Astrocyte (in vitro differentiated cells and primary cell): ENCODE measurements at regions not wholly inside any gene's neighbourhood (a gene's known extent, or its start where the extent isn't known, plus 50 kb on each side); places are given as distances from the start of the nearest gene placed in this dataset.

ENCODE experiments used
- EZH2 ChIP-seq: IDR thresholded peaks from 2 replicates; pipeline ENCODE4 v1.6.1; 2012; ENCODE audit warnings: mild to moderate bottlenecking, low read length, inconsistent platforms; ENCODE audit not compliant: insufficient read depth
- TF ChIP-seq, protein P1 (sequence below): IDR thresholded peaks from 2 replicates; pipeline ENCODE4 v1.5.1; 2011; ENCODE audit warnings: low read depth, mild to moderate bottlenecking, inconsistent platforms, low read length, moderate library complexity; ENCODE audit not compliant: insufficient read depth

DNA sequence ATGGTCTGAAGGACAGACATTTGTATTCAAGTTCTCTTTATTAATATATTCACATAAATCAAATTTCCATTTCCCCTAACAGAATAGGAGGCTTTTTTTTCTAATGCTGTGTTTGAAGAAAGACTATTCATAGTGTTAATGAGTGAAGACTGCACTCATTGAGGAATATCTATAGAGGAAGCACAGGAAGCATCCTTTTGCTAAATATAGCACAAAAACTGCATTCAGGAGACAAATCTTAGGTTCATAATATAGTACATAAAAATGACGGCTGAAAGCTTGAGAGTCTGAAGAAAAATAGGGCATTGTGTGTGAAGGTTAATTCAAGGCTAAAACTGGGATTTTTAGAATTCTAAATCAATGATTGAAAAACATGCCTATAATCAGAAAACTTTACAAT lies 50.4 kb upstream of the ANKRD50 start:
- TF ChIP-seq, protein P1, sequence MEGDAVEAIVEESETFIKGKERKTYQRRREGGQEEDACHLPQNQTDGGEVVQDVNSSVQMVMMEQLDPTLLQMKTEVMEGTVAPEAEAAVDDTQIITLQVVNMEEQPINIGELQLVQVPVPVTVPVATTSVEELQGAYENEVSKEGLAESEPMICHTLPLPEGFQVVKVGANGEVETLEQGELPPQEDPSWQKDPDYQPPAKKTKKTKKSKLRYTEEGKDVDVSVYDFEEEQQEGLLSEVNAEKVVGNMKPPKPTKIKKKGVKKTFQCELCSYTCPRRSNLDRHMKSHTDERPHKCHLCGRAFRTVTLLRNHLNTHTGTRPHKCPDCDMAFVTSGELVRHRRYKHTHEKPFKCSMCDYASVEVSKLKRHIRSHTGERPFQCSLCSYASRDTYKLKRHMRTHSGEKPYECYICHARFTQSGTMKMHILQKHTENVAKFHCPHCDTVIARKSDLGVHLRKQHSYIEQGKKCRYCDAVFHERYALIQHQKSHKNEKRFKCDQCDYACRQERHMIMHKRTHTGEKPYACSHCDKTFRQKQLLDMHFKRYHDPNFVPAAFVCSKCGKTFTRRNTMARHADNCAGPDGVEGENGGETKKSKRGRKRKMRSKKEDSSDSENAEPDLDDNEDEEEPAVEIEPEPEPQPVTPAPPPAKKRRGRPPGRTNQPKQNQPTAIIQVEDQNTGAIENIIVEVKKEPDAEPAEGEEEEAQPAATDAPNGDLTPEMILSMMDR = no peak
- TF ChIP-seq EZH2 = no peak
